ENCODE measurements at regions not wholly inside any gene's neighbourhood (a gene's known extent, or its start where the extent isn't known, plus 50 kb on each side); places are given as distances from the start of the nearest gene placed in this dataset.

GRCh38 chr11:115803073-115803740, 299.0 kb upstream of the CADM1 start:
- Mint-ChIP-seq H3K36me3 (no peaks in the 10 kb centered on the region), H3K4me3 (no peak overlapping the region), H3K9me3 (peaks cover 3% of the 10 kb centered on the region), H3K27me3 (ENCODE audit: insufficient read depth, low read depth) (peaks cover 2% of the 10 kb centered on the region), H3K4me1 (no peaks in the 10 kb centered on the region), H3K27ac (no peak overlapping the region)
- Histone ChIP-seq H3K9me3 (ENCODE audit: low read depth) (no peaks in the 10 kb centered on the region), H3K36me3 (no peaks in the 10 kb centered on the region), H3K27ac (no peak overlapping the region), H3K4me2 (no peak overlapping the region), H3K79me2 (ENCODE audit: low read depth) (no peaks in the 10 kb centered on the region), H3K27me3 (no peaks in the 10 kb centered on the region), H3K9ac (no peak overlapping the region), H3K4me1 (no peaks in the 10 kb centered on the region), H3K4me3 (no peak overlapping the region), H2AFZ (replicated peaks) (no peak overlapping the region), H4K20me1 (ENCODE audit: low read depth) (no peaks in the 10 kb centered on the region), H3F3A (ENCODE audit: low read depth) (no peaks in the 10 kb centered on the region)
- DNase-seq (ENCODE audit: low spot score) = no peak
- TF ChIP-seq EZH2 (IDR thresholded peaks at IDR 0.05) (no peak), EZH2phosphoT487 (IDR thresholded peaks at IDR 0.05) (no peak), CTCF (IDR thresholded peaks at IDR 0.05) (no peak)

DNA sequence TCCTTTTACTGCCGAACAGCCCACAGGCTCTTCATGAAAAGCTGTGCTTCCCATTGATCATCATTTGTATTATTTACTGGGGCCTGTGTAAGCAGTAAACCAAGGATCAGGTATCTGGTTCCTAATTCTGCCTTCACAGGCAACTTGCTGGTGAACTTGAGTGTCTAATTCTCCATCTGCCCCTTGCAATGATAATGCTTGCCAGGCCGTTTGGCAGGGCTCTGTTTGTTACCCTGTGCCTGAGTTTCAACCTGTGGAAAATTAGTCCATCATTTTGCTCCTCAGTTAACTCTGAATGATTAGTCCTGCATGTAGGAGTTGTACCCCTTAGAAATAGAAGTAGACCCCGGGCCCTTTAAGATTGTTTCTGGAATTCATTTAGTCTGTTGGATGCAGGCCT, 298.4 kb upstream of the CADM1 start:
- Mint-ChIP-seq H3K4me1 (no peaks in the 10 kb centered on the region), H3K27me3 (ENCODE audit: insufficient read depth, low read depth) (peaks cover 3% of the 10 kb centered on the region), H3K9me3 (peaks cover under 1% of the 10 kb centered on the region)

DNA sequence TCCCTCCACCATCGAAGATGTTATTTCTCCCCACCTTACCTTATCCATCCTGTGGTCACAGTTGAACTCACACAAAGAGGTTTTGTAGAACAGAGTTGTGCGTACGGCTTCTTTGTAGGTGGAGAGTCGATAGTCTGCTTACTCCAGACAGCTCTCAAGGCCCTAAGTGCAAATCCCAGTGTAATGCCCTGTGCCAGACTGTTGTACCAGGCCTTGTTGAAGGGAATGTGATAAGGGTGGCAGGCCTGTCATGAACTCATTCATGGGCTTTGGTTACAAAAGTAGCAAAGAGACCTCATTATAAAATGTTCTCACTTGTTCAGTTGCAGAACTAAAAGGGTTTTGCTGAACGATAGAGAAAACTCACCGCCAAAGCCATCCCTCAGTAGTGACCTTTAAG, 288.7 kb upstream of the CADM1 start:
- Histone ChIP-seq H3F3A (ENCODE audit: low read depth) (no peaks in the 10 kb centered on the region), H3K4me1 (peaks cover 8% of the 10 kb centered on the region), H4K20me1 (ENCODE audit: low read depth) (no peaks in the 10 kb centered on the region), H3K4me3 (no peak overlapping the region), H3K79me2 (ENCODE audit: low read depth) (no peaks in the 10 kb centered on the region), H2AFZ (replicated peaks) (no peak overlapping the region), H3K27ac (no peak overlapping the region), H3K4me2 (no peak overlapping the region), H3K9me3 (ENCODE audit: low read depth) (no peaks in the 10 kb centered on the region), H3K27me3 (no peaks in the 10 kb centered on the region), H3K36me3 (no peaks in the 10 kb centered on the region), H3K9ac (no peak overlapping the region)
- Mint-ChIP-seq H3K27ac (no peak overlapping the region), H3K9me3 (no peaks in the 10 kb centered on the region), H3K4me1 (no peaks in the 10 kb centered on the region), H3K4me3 (no peak overlapping the region), H3K36me3 (no peaks in the 10 kb centered on the region), H3K27me3 (ENCODE audit: insufficient read depth, low read depth) (peaks cover 7% of the 10 kb centered on the region)
- TF ChIP-seq EZH2phosphoT487 (IDR thresholded peaks at IDR 0.05) (no peak), CTCF (IDR thresholded peaks at IDR 0.05) (no peak), EZH2 (IDR thresholded peaks at IDR 0.05) (no peak)
- DNase-seq (ENCODE audit: low spot score) = no peak

More for the DNA sequence above, 298.4 kb upstream of the CADM1 start:
- Mint-ChIP-seq H3K4me3 (no peak overlapping the region), H3K27ac (no peak overlapping the region), H3K36me3 (no peaks in the 10 kb centered on the region)
- H3K4me3 ChIP-seq = no peak overlapping the region
- H3F3A ChIP-seq (ENCODE audit: low read depth) = no peaks in the 10 kb centered on the region
- no peaks in the 10 kb centered on the region for H3K36me3 ChIP-seq
- TF ChIP-seq EZH2phosphoT487 (IDR thresholded peaks at IDR 0.05) (no peak), EZH2 (IDR thresholded peaks at IDR 0.05) (no peak), CTCF (IDR thresholded peaks at IDR 0.05) (no peak)
- H3K9ac ChIP-seq = no peak overlapping the region
- H3K4me2 ChIP-seq = no peak overlapping the region
- no peak overlapping the region for H2AFZ ChIP-seq (replicated peaks)
- no peaks in the 10 kb centered on the region for H3K4me1 ChIP-seq
- no peaks in the 10 kb centered on the region for H3K9me3 ChIP-seq (ENCODE audit: low read depth)
- no peaks in the 10 kb centered on the region for H4K20me1 ChIP-seq (ENCODE audit: low read depth)
- no peak overlapping the region for H3K27ac ChIP-seq
- no peaks in the 10 kb centered on the region for H3K79me2 ChIP-seq (ENCODE audit: low read depth)
- DNase-seq (ENCODE audit: low spot score) = no peak
- no peaks in the 10 kb centered on the region for H3K27me3 ChIP-seq
